ENCODE measurements at regions not wholly inside any gene's neighbourhood (a gene's known extent, or its start where the extent isn't known, plus 50 kb on each side); places are given as distances from the start of the nearest gene placed in this dataset.

- Histone ChIP-seq H4K20me1 (ENCODE audit: insufficient read depth) (no peaks in the 10 kb centered on the region), H3K4me3 (IDR thresholded peaks at IDR 0.05; ENCODE audit: insufficient read depth, low read depth, low read length) (no peak overlapping the region), H3K36me3 (ENCODE audit: insufficient read depth) (no peaks in the 10 kb centered on the region), H3K4me2 (peak overlapping the region; percentile 29; the same call in 1 of the 2 replicates), H3K4me1 (ENCODE audit: low read depth, poor library complexity, severe bottlenecking) (no peaks in the 10 kb centered on the region), H3K27me3 (ENCODE audit: insufficient read depth, low read depth) (no peaks in the 10 kb centered on the region), H2AFZ (ENCODE audit: low read depth) (peak overlapping the region; percentile 36; the same call in 1 of the 2 replicates), H3K9ac (peak overlapping the region; percentile 63; the same call in 1 of the 2 replicates), H3K79me2 (ENCODE audit: insufficient read depth, low read depth) (peaks cover 5% of the 10 kb centered on the region), H3K27ac (peak overlapping the region; percentile 62)
- TF ChIP-seq CTCF (conservative IDR thresholded peaks at IDR 0.05; ENCODE audit: low read depth, low read length): no peak
These were observed 655.9 kb upstream of the MAN1A1 start for GRCh38 chr6:120005292-120005976.

- Histone ChIP-seq H3K36me3 (ENCODE audit: insufficient read depth) (no peaks in the 10 kb centered on the region), H4K20me1 (ENCODE audit: insufficient read depth) (no peaks in the 10 kb centered on the region), H3K4me2 (no peak overlapping the region), H3K27ac (no peak overlapping the region), H3K79me2 (ENCODE audit: insufficient read depth, low read depth) (no peaks in the 10 kb centered on the region), H3K4me1 (ENCODE audit: low read depth, poor library complexity, severe bottlenecking) (no peaks in the 10 kb centered on the region), H3K27me3 (ENCODE audit: insufficient read depth, low read depth) (no peaks in the 10 kb centered on the region), H2AFZ (ENCODE audit: low read depth) (no peak overlapping the region), H3K9ac (no peak overlapping the region), H3K4me3 (IDR thresholded peaks at IDR 0.05; ENCODE audit: insufficient read depth, low read depth, low read length) (no peak overlapping the region)
- no peak for TF ChIP-seq CTCF (conservative IDR thresholded peaks at IDR 0.05; ENCODE audit: low read depth, low read length)
These were observed 637.5 kb upstream of the MAN1A1 start for GRCh38 chr6:119986934-119987549.

- no peak overlapping the region for H3K4me2 ChIP-seq
- no peaks in the 10 kb centered on the region for H3K36me3 ChIP-seq (ENCODE audit: insufficient read depth)
- H4K20me1 ChIP-seq (ENCODE audit: insufficient read depth): no peaks in the 10 kb centered on the region
- TF ChIP-seq CTCF (conservative IDR thresholded peaks at IDR 0.05; ENCODE audit: low read depth, low read length): no peak
- no peak overlapping the region for H3K9ac ChIP-seq
- H3K4me3 ChIP-seq (IDR thresholded peaks at IDR 0.05; ENCODE audit: insufficient read depth, low read depth, low read length): no peak overlapping the region
- no peaks in the 10 kb centered on the region for H3K79me2 ChIP-seq (ENCODE audit: insufficient read depth, low read depth)
- H3K4me1 ChIP-seq (ENCODE audit: low read depth, poor library complexity, severe bottlenecking): no peaks in the 10 kb centered on the region
- no peaks in the 10 kb centered on the region for H3K27me3 ChIP-seq (ENCODE audit: insufficient read depth, low read depth)
- no peak overlapping the region for H2AFZ ChIP-seq (ENCODE audit: low read depth)
- no peak overlapping the region for H3K27ac ChIP-seq
These were observed 636.6 kb upstream of the MAN1A1 start for GRCh38 chr6:119985952-119986736.

- TF ChIP-seq CTCF (conservative IDR thresholded peaks at IDR 0.05; ENCODE audit: low read depth, low read length): no peak
- Histone ChIP-seq H3K9ac (no peak overlapping the region), H4K20me1 (ENCODE audit: insufficient read depth) (no peaks in the 10 kb centered on the region), H3K4me2 (no peak overlapping the region), H2AFZ (ENCODE audit: low read depth) (no peak overlapping the region), H3K79me2 (ENCODE audit: insufficient read depth, low read depth) (no peaks in the 10 kb centered on the region), H3K4me1 (ENCODE audit: low read depth, poor library complexity, severe bottlenecking) (no peaks in the 10 kb centered on the region), H3K36me3 (ENCODE audit: insufficient read depth) (no peaks in the 10 kb centered on the region), H3K4me3 (IDR thresholded peaks at IDR 0.05; ENCODE audit: insufficient read depth, low read depth, low read length) (no peak overlapping the region), H3K27me3 (ENCODE audit: insufficient read depth, low read depth) (no peaks in the 10 kb centered on the region), H3K27ac (no peak overlapping the region)
These were observed 631.2 kb upstream of the MAN1A1 start for GRCh38 chr6:119980802-119981201.

All from KMS-11 (cell line).